SJCRH30 (cell line): ENCODE measurements at regions not wholly inside any gene's neighbourhood (a gene's known extent, or its start where the extent isn't known, plus 50 kb on each side); places are given as distances from the start of the nearest gene placed in this dataset.
"Not testable (repeated sequence)": the region's sequence is repeated elsewhere in the genome, so short reads cannot be mapped to it uniquely, and the experiment has no call there.

Experiments used
- DNase-seq, 2 experiments: peaks; one replicate each; pipeline ENCODE4 v3.0.0-alpha.2; 2015 to 2020
- H3K27ac ChIP-seq: fragments of 250-450 bp; sonication (Bioruptor Pico); 2 replicates; pipeline ENCODE4 v1.5.1; 2020; ENCODE audit warnings: mild to moderate bottlenecking, moderate library complexity
- H3K27me3 ChIP-seq: fragments of 250-450 bp; sonication (Bioruptor Pico); 2 replicates; pipeline ENCODE4 v1.5.1; 2020; ENCODE audit warnings: mild to moderate bottlenecking, moderate library complexity
- H3K36me3 ChIP-seq: fragments of 250-450 bp; sonication (Bioruptor Pico); 2 replicates; pipeline ENCODE4 v1.5.1; 2020; ENCODE audit warnings: mild to moderate bottlenecking, moderate library complexity
- H3K4me1 ChIP-seq: fragments of 250-450 bp; sonication (Bioruptor Pico); 2 replicates; pipeline ENCODE4 v1.5.1; 2020; ENCODE audit warnings: mild to moderate bottlenecking, moderate library complexity
- H3K4me3 ChIP-seq: fragments of 250-450 bp; sonication (Bioruptor Pico); 2 replicates; pipeline ENCODE4 v1.5.1; 2020; ENCODE audit warnings: mild to moderate bottlenecking, moderate library complexity
- H3K9me3 ChIP-seq: fragments of 250-450 bp; sonication (Bioruptor Pico); replicated peaks from 2 replicates; pipeline ENCODE4 v1.5.1; 2020; ENCODE audit warnings: mild to moderate bottlenecking, moderate library complexity

DNA sequence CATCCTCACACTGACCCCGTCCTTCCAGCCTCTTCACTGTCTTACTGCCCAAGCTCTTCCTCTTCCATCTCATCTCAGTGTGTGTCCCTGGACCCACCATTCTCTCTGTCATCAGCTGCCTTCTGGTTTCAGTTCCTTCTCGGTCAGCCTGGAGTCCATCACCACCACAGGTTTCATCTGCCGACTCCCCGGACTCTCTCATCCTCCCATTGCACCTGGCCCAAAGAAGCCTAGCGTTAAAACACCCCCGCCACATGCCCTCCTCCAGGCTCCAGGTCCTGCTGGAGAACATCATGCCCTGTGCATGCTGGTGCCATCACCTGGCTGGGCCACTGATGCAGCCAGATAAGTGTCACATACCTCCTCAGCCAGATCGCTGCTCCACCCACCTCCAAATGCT lies 122.1 kb upstream of the GPR12 start:
- no peaks in the 10 kb centered on the region for H3K36me3 ChIP-seq
- peaks cover 4% of the 10 kb centered on the region; the same call in 1 of the 2 replicates for H3K27me3 ChIP-seq
- H3K27ac ChIP-seq = no peak overlapping the region
- no peaks in the 10 kb centered on the region for H3K4me1 ChIP-seq
- no peak overlapping the region for H3K4me3 ChIP-seq
- DNase-seq = no peak
- no peaks in the 10 kb centered on the region for H3K9me3 ChIP-seq

DNA sequence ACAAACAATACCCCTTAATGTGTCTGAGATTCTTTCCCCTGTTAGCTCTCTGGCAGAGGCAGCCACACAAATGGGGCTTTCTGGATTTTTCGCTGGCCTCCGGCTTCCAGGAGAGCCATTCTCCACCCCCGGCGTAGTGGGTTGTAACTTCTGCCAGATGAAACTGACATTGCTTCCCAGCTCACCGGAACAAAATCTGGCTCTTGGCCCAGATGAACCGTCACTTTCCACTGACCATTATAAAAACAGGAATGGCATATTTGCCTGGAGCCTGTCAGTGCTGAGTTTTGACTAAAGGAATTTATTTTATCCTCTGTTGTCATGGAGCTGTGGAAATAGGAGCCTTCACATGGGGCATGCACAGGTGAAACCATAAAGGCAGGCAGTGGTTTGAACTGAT lies 120.6 kb upstream of the GPR12 start:
- no peaks in the 10 kb centered on the region for H3K9me3 ChIP-seq
- no peaks in the 10 kb centered on the region for H3K36me3 ChIP-seq
- H3K4me3 ChIP-seq = no peak overlapping the region
- H3K4me1 ChIP-seq = no peaks in the 10 kb centered on the region
- DNase-seq = no peak
- H3K27me3 ChIP-seq = peaks cover 4% of the 10 kb centered on the region; the same call in 1 of the 2 replicates
- no peak overlapping the region for H3K27ac ChIP-seq

DNA sequence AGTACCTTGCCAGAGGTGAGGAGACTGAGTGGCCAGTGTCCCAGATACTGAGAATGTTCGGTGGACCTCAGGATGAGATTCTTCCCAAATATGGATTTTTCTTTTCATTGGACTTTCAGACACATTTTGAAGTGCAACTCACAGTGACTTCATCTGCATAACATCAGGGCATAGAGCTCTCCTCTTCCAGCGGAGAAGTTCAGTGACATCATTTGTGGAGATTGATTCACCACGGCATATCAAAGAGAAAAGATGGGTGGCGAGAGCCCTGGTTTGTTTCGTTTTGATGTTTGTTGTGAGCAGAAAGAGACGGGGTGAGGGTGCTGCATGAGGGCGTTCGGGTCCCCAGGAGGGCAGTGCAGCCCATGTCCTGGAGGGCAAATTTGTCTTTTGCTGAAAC lies 120.1 kb upstream of the GPR12 start:
- no peak overlapping the region for H3K4me3 ChIP-seq
- H3K9me3 ChIP-seq = no peaks in the 10 kb centered on the region
- H3K27ac ChIP-seq = no peak overlapping the region
- no peaks in the 10 kb centered on the region for H3K4me1 ChIP-seq
- H3K27me3 ChIP-seq = peaks cover 4% of the 10 kb centered on the region; the same call in 1 of the 2 replicates
- no peaks in the 10 kb centered on the region for H3K36me3 ChIP-seq
- DNase-seq = no peak

DNA sequence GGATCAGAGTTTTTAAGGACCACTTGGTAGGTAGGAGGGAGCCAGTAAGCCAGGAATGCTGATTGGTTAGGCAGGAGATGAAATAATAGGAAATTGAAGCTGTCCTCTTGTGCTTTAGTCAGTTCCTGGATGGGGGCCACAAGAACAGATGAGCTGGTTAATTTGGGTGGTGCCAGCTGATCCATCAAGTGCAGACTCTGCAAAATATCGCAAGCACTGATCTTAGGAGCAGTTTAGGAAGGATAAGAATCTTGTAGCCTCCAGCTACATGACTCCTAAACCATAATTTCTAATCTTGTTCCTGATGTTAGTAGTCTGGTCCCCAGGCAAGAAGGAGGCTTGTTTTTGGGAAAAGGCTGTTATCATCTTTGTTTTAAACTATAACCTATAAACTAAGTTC lies 117.9 kb upstream of the GPR12 start:
- Histone ChIP-seq H3K36me3 (no peaks in the 10 kb centered on the region), H3K27ac (no peak overlapping the region), H3K4me1 (no peaks in the 10 kb centered on the region), H3K27me3 (peaks cover 4% of the 10 kb centered on the region; the same call in 1 of the 2 replicates), H3K9me3 (no peaks in the 10 kb centered on the region), H3K4me3 (no peak overlapping the region)
- no peak for DNase-seq

DNA sequence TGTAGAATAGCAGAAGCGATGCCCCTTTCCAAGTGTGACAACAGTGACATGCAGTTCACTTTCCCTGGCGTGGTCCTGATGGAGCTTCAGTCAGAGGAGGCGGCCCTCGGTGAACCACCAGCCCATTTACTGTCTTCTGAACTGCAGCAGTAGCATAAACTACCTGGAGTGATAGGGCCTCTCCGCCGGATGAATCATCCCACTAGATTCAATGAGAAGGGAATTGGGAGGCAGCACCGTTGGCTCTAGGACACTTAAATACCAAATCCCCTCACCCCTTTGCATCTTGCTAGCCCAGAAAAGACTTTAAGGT lies 112.8 kb upstream of the GPR12 start:
- H3K4me3 ChIP-seq = no peak overlapping the region
- H3K27me3 ChIP-seq = no peaks in the 10 kb centered on the region
- H3K36me3 ChIP-seq = no peaks in the 10 kb centered on the region
- no peaks in the 10 kb centered on the region for H3K4me1 ChIP-seq
- H3K27ac ChIP-seq = no peak overlapping the region
- no peak for DNase-seq
- no peaks in the 10 kb centered on the region for H3K9me3 ChIP-seq

DNA sequence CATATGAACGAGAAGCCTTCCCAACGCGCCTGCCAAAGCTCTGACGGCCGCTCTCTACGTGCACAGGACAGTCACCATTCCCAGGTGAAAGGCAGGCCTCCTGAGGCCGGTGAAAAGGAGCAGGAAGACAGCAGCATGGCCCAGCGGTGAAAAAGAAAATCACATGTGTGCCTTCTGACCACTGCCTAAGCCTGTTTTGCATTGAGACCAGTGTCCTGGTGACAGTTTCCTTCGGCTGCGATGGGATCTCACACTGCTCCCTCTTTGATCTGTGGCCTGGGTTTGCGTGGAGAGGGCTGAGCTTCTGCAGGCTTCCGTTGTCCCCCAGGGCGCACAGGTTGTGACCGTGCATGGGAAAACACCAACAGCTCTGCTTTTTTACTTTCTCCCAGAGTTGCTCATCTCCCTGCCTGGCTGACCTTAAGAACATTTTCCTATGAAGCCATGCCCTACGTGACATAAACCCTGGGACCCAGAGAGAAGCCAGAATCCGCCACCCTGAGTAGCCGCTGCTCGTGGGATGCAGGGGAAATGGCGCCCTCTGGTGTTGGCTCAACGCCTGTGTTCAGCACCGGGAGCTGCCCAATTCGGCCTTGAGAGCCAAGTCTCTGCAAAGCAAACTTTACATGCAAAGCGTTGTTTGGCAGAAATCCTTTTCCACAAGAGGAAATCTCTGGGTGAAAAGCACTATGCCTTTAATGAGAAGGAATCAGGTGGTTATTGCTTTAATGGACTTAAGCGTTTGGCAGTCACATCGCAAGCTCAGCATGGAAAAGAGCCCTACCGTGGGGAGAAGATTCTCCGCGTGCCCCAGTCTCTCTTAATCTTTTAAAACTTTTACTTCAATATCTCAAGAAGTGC lies 112.2 kb upstream of the GPR12 start:
- peak; percentile 59 to 79 for DNase-seq
- no peak overlapping the region for H3K27ac ChIP-seq
- no peaks in the 10 kb centered on the region for H3K27me3 ChIP-seq

DNA sequence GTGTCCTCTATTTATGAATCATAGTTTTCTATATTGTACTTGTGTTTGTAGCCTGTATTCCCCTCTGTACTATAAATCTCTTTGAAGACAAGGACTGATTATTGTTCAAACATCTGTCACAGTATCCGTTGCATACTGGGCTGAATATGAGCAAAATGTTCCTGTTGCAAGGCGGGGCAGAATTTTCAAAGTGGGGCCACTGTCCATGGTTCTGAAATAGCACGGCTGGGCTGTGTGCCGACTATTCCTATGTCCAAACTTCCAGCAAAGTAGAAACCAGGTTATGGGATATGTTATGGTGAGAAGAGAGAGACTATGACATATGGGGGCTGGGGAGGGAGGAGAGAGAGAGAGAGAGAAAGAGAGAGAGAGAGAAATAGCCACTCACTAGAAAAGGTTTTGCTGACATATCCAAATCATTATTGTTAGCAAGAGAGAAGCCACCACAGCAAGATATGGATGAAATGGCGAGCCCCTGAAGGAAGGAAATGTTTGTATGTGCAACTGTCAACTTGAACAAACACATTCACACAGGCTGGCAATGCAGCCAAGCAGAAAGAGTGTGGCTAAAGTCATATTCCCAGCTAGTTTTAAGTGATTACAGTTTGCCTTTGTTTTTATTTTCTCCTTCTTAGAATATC lies 107.0 kb upstream of the GPR12 start:
- Histone ChIP-seq H3K36me3 (no peaks in the 10 kb centered on the region), H3K27me3 (no peaks in the 10 kb centered on the region), H3K4me3 (no peak overlapping the region), H3K4me1 (no peaks in the 10 kb centered on the region), H3K27ac (no peak overlapping the region), H3K9me3 (no peaks in the 10 kb centered on the region)
- DNase-seq = peak; percentile 20 to 70

More for the DNA sequence above, 112.2 kb upstream of the GPR12 start:
- no peak overlapping the region for H3K4me3 ChIP-seq
- H3K9me3 ChIP-seq = no peaks in the 10 kb centered on the region
- H3K4me1 ChIP-seq = no peaks in the 10 kb centered on the region
- H3K36me3 ChIP-seq = no peaks in the 10 kb centered on the region

DNA sequence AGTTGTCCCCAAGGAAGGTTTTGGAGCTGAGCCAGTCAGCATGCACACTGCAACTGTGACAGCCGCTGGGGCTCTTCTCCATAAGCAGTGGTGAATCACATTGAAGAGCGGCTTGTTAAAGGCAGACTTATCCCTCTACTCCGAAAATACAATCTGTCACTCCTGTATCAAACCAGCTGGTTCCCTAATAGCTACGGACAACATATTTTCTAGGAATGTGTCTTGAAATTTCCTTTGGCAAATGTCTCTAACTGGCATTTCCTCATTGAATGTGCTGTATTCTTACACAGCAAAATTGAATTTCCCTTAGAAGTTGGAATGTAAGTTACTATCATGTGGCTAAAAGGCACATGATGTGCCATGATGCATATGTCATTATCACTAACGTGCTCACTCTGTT lies 104.0 kb upstream of the GPR12 start:
- no peaks in the 10 kb centered on the region for H3K36me3 ChIP-seq
- H3K27me3 ChIP-seq = no peaks in the 10 kb centered on the region; the same call in 1 of the 2 replicates
- no peak overlapping the region for H3K4me3 ChIP-seq
- no peaks in the 10 kb centered on the region for H3K4me1 ChIP-seq
- DNase-seq = no peak
- H3K9me3 ChIP-seq = no peaks in the 10 kb centered on the region
- H3K27ac ChIP-seq = no peak overlapping the region

DNA sequence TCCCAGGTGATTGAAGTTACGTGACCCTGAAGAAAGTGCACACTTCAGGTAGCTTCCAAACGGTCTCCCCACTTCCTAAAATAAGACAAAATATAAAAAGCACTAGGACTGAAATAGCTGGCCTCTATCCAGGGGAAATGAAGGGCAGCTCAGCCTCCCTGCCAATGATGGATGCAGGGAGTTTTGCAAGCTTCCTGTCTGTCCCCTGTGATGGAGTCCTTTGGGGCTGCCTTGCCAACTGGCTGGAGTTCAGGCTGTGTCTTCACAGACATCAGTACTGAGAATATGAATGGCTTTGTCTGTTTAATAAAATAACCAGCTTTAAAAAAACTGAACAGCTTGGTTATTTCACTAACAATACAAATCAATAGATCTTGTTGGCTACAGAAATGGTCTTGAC lies 101.4 kb upstream of the GPR12 start:
- no peaks in the 10 kb centered on the region; the same call in 1 of the 2 replicates for H3K27me3 ChIP-seq
- H3K4me1 ChIP-seq = no peaks in the 10 kb centered on the region
- no peak for DNase-seq
- H3K4me3 ChIP-seq = no peak overlapping the region
- no peaks in the 10 kb centered on the region for H3K9me3 ChIP-seq
- H3K27ac ChIP-seq = no peak overlapping the region
- no peaks in the 10 kb centered on the region for H3K36me3 ChIP-seq

DNA sequence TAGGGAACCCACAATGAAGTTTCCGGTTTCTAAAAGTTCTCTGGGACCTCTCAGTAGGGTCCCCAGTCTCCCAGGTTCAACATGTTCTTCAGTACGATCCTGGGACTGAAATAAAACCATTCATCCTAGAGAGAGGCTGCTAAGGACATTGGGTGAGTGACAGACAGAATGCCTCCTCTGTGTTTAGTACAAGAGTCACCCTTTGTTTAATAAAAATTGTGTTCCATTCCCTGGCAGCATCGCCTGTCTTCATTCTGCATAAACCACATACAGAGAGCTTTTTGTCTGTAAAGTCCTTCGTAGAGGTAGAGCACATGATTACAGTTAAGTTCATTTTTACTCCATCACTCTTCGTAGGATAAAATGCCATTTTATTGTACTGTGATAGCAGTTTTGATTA lies 95.3 kb upstream of the GPR12 start:
- DNase-seq = no peak
- H3K27ac ChIP-seq = no peak overlapping the region
- H3K36me3 ChIP-seq = no peaks in the 10 kb centered on the region
- H3K4me1 ChIP-seq = no peaks in the 10 kb centered on the region
- H3K4me3 ChIP-seq = no peak overlapping the region
- H3K27me3 ChIP-seq = peaks cover 12% of the 10 kb centered on the region
- no peaks in the 10 kb centered on the region for H3K9me3 ChIP-seq

DNA sequence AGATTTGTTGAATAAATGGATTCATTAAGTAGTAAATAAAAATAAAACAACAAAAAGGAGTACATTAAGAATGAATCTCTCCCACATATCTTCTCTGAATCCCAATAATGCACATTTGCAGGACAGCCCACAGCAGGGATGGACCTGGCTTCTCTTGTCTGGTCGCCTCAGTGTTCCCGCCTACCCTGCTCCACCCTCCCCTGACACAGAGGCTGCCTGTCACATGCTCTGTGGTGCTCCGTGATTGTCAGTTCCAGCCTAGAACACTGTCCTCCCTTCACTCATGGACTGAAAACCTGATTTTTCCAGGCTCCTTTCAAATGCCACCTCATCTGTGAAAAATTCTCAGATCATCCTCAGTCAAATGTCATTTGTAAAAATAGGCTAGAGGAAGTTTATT lies 94.5 kb upstream of the GPR12 start:
- DNase-seq = no peak
- Histone ChIP-seq H3K4me3 (no peak overlapping the region), H3K27me3 (peaks cover 14% of the 10 kb centered on the region), H3K27ac (no peak overlapping the region), H3K9me3 (no peaks in the 10 kb centered on the region), H3K36me3 (no peaks in the 10 kb centered on the region), H3K4me1 (no peaks in the 10 kb centered on the region)

DNA sequence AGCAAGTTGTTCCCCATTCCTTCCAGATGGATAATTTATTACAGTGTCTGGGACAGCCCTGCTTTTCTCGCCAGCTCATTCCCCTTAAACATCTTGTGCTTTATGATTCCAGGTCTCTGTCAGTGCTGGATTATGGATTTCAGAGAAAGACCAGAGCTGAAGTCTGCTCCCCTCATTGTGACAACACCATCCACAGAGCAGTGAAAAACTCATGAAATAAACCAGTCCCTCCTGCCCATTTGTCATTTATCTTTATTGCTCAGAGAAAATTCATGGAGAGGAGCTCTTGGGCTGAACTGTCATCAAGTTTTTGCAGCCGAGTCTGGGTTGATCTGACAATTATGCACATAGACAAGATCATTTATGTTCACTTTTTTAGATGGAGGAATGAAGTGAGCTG lies 92.7 kb upstream of the GPR12 start:
- H3K36me3 ChIP-seq = no peaks in the 10 kb centered on the region
- no peak overlapping the region for H3K27ac ChIP-seq
- H3K4me3 ChIP-seq = no peak overlapping the region
- peaks cover 22% of the 10 kb centered on the region for H3K27me3 ChIP-seq
- no peak for DNase-seq
- H3K4me1 ChIP-seq = no peaks in the 10 kb centered on the region
- no peaks in the 10 kb centered on the region for H3K9me3 ChIP-seq

DNA sequence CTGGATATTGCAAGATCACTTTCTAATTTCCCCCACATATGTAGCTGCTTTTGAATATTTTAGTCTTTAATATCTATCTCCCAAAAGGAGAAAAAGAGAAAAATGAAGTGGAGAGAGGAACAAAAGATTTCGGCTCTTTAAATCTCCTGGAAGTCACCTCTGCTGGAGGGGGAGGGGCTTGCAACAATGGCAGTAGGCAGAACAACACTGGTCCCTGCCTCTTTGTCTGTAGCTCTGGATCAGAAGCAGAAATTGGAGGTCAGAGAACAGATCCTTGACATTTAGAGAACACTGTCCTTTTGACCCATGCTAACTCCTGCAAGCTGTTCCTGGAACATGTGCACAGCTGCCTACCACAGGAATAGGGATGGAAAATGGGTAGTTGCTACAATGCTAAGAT lies 86.7 kb upstream of the GPR12 start:
- no peak for DNase-seq
- Histone ChIP-seq H3K4me3 (no peak overlapping the region), H3K27ac (no peak overlapping the region), H3K27me3 (peaks cover 9% of the 10 kb centered on the region), H3K36me3 (no peaks in the 10 kb centered on the region), H3K4me1 (no peaks in the 10 kb centered on the region), H3K9me3 (no peaks in the 10 kb centered on the region)

DNA sequence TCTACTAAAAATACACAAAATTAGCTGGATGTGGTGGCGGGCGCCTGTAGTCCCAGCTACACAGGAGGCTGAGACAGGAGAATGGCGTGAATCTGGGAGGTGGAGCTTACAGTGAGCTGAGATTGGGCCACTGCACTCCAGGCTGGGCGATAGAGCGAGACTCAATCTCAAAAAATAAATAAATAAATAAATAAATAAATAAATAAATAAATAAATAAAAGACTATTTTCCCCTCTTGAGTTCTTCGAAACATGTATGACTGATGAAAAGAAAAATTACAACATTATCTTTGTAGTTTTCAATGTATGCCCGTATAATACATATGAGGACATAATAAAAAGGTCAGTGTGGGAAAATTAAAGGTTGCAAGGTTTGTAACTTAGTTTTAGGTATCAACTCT lies 84.5 kb upstream of the GPR12 start:
- H3K4me3 ChIP-seq, DNase-seq, H3K4me1 ChIP-seq, H3K27ac ChIP-seq, H3K9me3 ChIP-seq, H3K36me3 ChIP-seq: not testable (repeated sequence)
- peaks cover 13% of the 10 kb centered on the region for H3K27me3 ChIP-seq

DNA sequence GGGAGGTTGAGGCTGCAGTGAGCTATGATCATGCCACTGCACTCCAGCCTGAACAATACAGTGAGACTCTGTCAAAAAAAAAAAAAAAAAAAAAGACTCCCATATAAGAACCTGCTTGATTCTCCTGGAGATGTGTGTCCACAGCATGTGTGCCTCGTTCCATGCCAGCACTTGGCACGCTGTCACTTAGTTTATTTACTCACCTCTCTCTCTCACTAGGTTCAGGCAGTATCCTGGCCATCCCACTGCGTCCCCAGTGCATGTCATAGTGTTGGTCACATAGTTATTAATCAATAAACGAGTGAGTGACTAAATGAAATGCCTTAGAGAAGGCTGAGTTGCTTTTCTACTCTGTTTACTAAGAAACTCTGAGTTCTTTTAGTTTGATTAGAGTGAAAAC lies 79.1 kb upstream of the GPR12 start:
- H3K4me1 ChIP-seq = no peaks in the 10 kb centered on the region
- DNase-seq = no peak
- H3K36me3 ChIP-seq = no peaks in the 10 kb centered on the region
- peaks cover 6% of the 10 kb centered on the region; the same call in 1 of the 2 replicates for H3K27me3 ChIP-seq
- H3K9me3 ChIP-seq = no peaks in the 10 kb centered on the region
- H3K27ac ChIP-seq = no peak overlapping the region
- H3K4me3 ChIP-seq = no peak overlapping the region

DNA sequence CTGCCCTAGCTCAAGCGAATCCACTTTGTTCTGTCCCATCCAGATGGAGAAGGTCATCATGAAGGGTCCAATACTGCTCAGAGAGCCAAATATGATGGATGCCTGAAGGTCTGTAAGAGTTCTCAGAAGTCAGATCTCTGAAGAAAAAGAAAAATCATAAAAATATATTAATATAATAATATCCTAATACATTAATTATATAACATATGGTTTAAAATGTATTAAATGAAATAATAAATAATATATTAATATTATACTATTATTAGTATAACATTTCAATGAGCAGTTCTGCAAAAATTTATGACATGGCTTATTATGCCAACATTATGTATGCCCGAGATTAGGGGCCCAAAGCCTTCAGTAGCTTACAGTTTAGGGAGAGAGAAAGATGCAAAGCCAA lies 78.2 kb upstream of the GPR12 start:
- peaks cover 6% of the 10 kb centered on the region; the same call in 1 of the 2 replicates for H3K27me3 ChIP-seq

More for the DNA sequence above, 78.2 kb upstream of the GPR12 start:
- DNase-seq = no peak
- H3K4me3 ChIP-seq = no peak overlapping the region
- H3K27ac ChIP-seq = no peak overlapping the region
- H3K4me1 ChIP-seq = no peaks in the 10 kb centered on the region
- no peaks in the 10 kb centered on the region for H3K9me3 ChIP-seq
- H3K36me3 ChIP-seq = no peaks in the 10 kb centered on the region
